ENCODE measurements at regions not wholly inside any gene's neighbourhood (a gene's known extent, or its start where the extent isn't known, plus 50 kb on each side); places are given as distances from the start of the nearest gene placed in this dataset.

GRCh38 chr1:38781872-38782617 is 77.5 kb downstream of the RRAGC start:
- H3K36me3 ChIP-seq (ENCODE audit: control insufficient read depth in 4 of 4, insufficient read depth in 3 of 4, low read depth in 1 of 4, low read length in 3 of 4): no peaks in the 10 kb centered on the region
- no peak for DNase-seq (ENCODE audit: low spot score)
- H3K27ac ChIP-seq (ENCODE audit: low read depth in 1 of 2, low read length in 2 of 2): no peak overlapping the region
- no peak overlapping the region for H3K4me3 ChIP-seq (ENCODE audit: low read depth in 1 of 3, low read length in 3 of 3)
- H3K27me3 ChIP-seq (ENCODE audit: control insufficient read depth in 4 of 4, insufficient read depth in 4 of 4, low read length in 3 of 4): peaks cover 0 to 4% (median 0%) of the 10 kb centered on the region in 4 donors
- no peak overlapping the region for H3K9ac ChIP-seq (ENCODE audit: low read depth in 1 of 2, low read length in 2 of 2)
- no peak for TF ChIP-seq HNF4A (conservative IDR thresholded peaks at IDR 0.05)
- TF ChIP-seq EGR1 (IDR thresholded peaks at IDR 0.05; ENCODE audit: low read depth in 2 of 2): no peak
- TF ChIP-seq MAX (IDR thresholded peaks at IDR 0.05): no peak
- TF ChIP-seq YY1 (IDR thresholded peaks at IDR 0.05): no peak
- no peak for TF ChIP-seq GABPA (IDR thresholded peaks at IDR 0.05 in 1 of 2, conservative IDR thresholded peaks at IDR 0.05 in 1 of 2)
- no peak for TF ChIP-seq ATF3 (IDR thresholded peaks at IDR 0.05)
- no peaks in the 10 kb centered on the region for H3K9me3 ChIP-seq (ENCODE audit: control insufficient read depth in 4 of 4, low read length in 3 of 4)
- WGBS: 62% methylated on average over 4 of the region's 4 CpGs
- peaks cover 0 to 4% (median 0%) of the 10 kb centered on the region in 4 donors for H3K4me1 ChIP-seq (ENCODE audit: control insufficient read depth in 4 of 4, insufficient read depth in 4 of 4, low read length in 3 of 4)

- WGBS: 62% methylated on average over 4 of the region's 4 CpGs
These were observed 79.4 kb downstream of the RRAGC start for GRCh38 chr1:38780133-38780532.

More at GRCh38 chr1:38780133-38780532, 79.4 kb downstream of the RRAGC start:
- Histone ChIP-seq H3K9me3 (ENCODE audit: control insufficient read depth in 4 of 4, low read length in 3 of 4) (no peaks in the 10 kb centered on the region), H3K36me3 (ENCODE audit: control insufficient read depth in 4 of 4, insufficient read depth in 3 of 4, low read depth in 1 of 4, low read length in 3 of 4) (no peaks in the 10 kb centered on the region), H3K9ac (ENCODE audit: low read depth in 1 of 2, low read length in 2 of 2) (no peak overlapping the region), H3K27ac (ENCODE audit: low read depth in 1 of 2, low read length in 2 of 2) (no peak overlapping the region), H3K4me3 (ENCODE audit: low read depth in 1 of 3, low read length in 3 of 3) (no peak overlapping the region), H3K4me1 (ENCODE audit: control insufficient read depth in 4 of 4, insufficient read depth in 4 of 4, low read length in 3 of 4) (peaks cover 0 to 4% (median 0%) of the 10 kb centered on the region in 4 donors), H3K27me3 (ENCODE audit: control insufficient read depth in 4 of 4, insufficient read depth in 4 of 4, low read length in 3 of 4) (peaks cover 0 to 7% (median 0%) of the 10 kb centered on the region in 4 donors)
- DNase-seq (ENCODE audit: low spot score): no peak
- TF ChIP-seq JUND (IDR thresholded peaks at IDR 0.05) (no peak), FOXA2 (IDR thresholded peaks at IDR 0.05) (no peak), NR2F2 (IDR thresholded peaks at IDR 0.05) (no peak), ZBTB33 (IDR thresholded peaks at IDR 0.05) (no peak), CTCF (IDR thresholded peaks at IDR 0.05; ENCODE audit: low read depth, low read length, missing input control) (no peak), EGR1 (IDR thresholded peaks at IDR 0.05; ENCODE audit: low read depth in 2 of 2) (no peak), MAX (IDR thresholded peaks at IDR 0.05) (no peak), RXRA (IDR thresholded peaks at IDR 0.05) (no peak), ATF3 (IDR thresholded peaks at IDR 0.05) (no peak), REST (IDR thresholded peaks at IDR 0.05) (no peak), GABPA (IDR thresholded peaks at IDR 0.05 in 1 of 2, conservative IDR thresholded peaks at IDR 0.05 in 1 of 2) (no peak), YY1 (IDR thresholded peaks at IDR 0.05) (no peak), SP1 (IDR thresholded peaks at IDR 0.05) (no peak), FOXA1 (IDR thresholded peaks at IDR 0.05) (no peak), TAF1 (conservative IDR thresholded peaks at IDR 0.05) (no peak), RAD21 (IDR thresholded peaks at IDR 0.05) (no peak), HNF4G (IDR thresholded peaks at IDR 0.05) (no peak), HNF4A (conservative IDR thresholded peaks at IDR 0.05) (no peak)

All from liver (tissue), 8 donors.